Hepatocyte (in vitro differentiated cells): ENCODE measurements at regions not wholly inside any gene's neighbourhood (a gene's known extent, or its start where the extent isn't known, plus 50 kb on each side); places are given as distances from the start of the nearest gene placed in this dataset.

Experiments used
- DNase-seq: peaks from one replicate; pipeline ENCODE4 v3.0.0-alpha.2; 2016; ENCODE audit warnings: low spot score
- H2AFZ ChIP-seq: fragments of 200-600 bp; sonication (generic); 2 replicates; pipeline ENCODE4 v1.6.0; 2016; ENCODE audit warnings: antibody characterized with exemption, mild to moderate bottlenecking
- H3K27ac ChIP-seq: fragments of 200-600 bp; sonication (generic); 2 replicates; pipeline ENCODE4 v1.5.1; 2016; ENCODE audit warnings: mild to moderate bottlenecking
- H3K27me3 ChIP-seq: fragments of 200-600 bp; sonication (generic); 2 replicates; pipeline ENCODE4 v1.6.1; 2016
- H3K36me3 ChIP-seq: fragments of 200-600 bp; sonication (generic); replicated peaks from 2 replicates; pipeline ENCODE4 v1.5.1; 2016; ENCODE audit warnings: low read depth; ENCODE audit not compliant: insufficient read depth
- H3K4me1 ChIP-seq: fragments of 200-600 bp; sonication (generic); 2 replicates; pipeline ENCODE4 v1.5.1; 2016; ENCODE audit warnings: mild to moderate bottlenecking, moderate library complexity; ENCODE audit not compliant: insufficient read depth
- H3K4me2 ChIP-seq: fragments of 200-600 bp; sonication (generic); 2 replicates; pipeline ENCODE4 v1.6.0; 2016
- H3K4me3 ChIP-seq: fragments of 200-600 bp; sonication (generic); 2 replicates; pipeline ENCODE4 v1.5.1; 2016; ENCODE audit warnings: mild to moderate bottlenecking
- H3K79me2 ChIP-seq: fragments of 200-600 bp; sonication (generic); 2 replicates; pipeline ENCODE4 v1.6.0; 2017; ENCODE audit warnings: mild to moderate bottlenecking
- H3K9me2 ChIP-seq: fragments of 200-600 bp; sonication (generic); replicated peaks from 2 replicates; pipeline ENCODE4 v1.6.0; 2017; ENCODE audit warnings: mild to moderate bottlenecking; ENCODE audit not compliant: insufficient read depth
- H3K9me3 ChIP-seq: fragments of 200-600 bp; sonication (generic); 2 replicates; pipeline ENCODE4 v1.5.1; 2016; ENCODE audit warnings: low read depth, mild to moderate bottlenecking
- H4K20me1 ChIP-seq: fragments of 200-600 bp; sonication (generic); 2 replicates; pipeline ENCODE4 v1.6.0; 2016; ENCODE audit warnings: mild to moderate bottlenecking; ENCODE audit not compliant: insufficient read depth, poor library complexity, severe bottlenecking
- EZH2 ChIP-seq: fragments of 200-600 bp; sonication (generic); IDR thresholded peaks from 2 replicates; pipeline ENCODE4 v1.6.1; 2016; ENCODE audit warnings: antibody characterized with exemption, mild to moderate bottlenecking, borderline replicate concordance
- EZH2phosphoT487 ChIP-seq: fragments of 200-600 bp; sonication (generic); IDR thresholded peaks from one replicate; pipeline ENCODE4 v1.6.1; 2018; ENCODE audit warnings: antibody characterized with exemption, mild to moderate bottlenecking, low read depth, moderate library complexity; ENCODE audit not compliant: unreplicated experiment, severe bottlenecking
- WGBS: methylation state at CpG from one replicate; pipeline ENCODE4 v1.1.6; 2016; ENCODE audit warnings: low lambda C conversion rate; ENCODE audit errors: missing lambda C conversion rate; 5-methylcytosine and 5-hydroxymethylcytosine counted together
- TF ChIP-seq, protein P1 (sequence below): fragments of 200-600 bp; sonication (generic); IDR thresholded peaks from 2 replicates; pipeline ENCODE4 v1.5.1; 2016; ENCODE audit warnings: antibody characterized with exemption, mild to moderate bottlenecking; ENCODE audit not compliant: poor library complexity

GRCh38 chr2:190811811-190812210, 68.8 kb upstream of the GLS start:
- no peak overlapping the region for H2AFZ ChIP-seq
- peak overlapping the region; percentile 27 for H3K27ac ChIP-seq
- H3K4me2 ChIP-seq: peak overlapping the region; percentile 17

DNA sequence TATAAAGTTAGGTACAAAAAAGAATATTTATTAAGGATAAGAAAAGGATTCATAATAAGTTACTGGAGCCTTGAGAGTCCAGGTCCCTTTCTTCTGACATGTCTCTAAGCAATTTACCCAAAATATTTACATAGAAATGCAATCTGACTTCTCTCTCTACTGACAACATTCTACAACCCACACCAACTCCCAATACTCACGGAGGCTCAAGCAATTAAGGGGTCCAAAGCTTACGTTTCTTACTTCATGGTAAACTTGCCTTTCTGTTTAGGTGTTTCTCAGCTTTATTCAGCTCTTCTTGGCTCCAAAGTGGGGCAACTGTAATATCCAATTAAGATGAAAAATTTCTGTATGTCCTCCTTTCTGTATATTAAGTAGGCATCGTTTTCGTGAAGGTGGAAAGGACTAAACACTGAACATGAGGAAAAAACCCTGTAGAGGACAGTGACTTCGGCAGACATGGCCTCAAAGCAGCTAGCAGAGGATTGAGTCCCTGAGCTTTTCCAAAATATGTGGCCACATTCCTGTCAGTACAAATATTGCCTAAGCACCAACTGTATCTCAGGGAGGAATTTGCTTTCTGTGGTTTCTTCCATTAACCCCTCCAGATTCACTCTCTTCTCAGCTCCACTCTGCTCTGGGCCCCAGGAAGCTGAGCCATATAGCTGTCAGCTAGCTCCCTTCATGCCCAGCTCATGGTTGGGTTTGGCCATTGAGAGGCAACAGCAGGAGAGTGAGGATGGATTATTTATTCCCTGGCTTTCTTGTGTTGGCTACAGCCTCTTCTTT, 67.9 kb upstream of the GLS start:
- H4K20me1 ChIP-seq: no peaks in the 10 kb centered on the region
- TF ChIP-seq EZH2phosphoT487: no peak
- TF ChIP-seq, protein P1, sequence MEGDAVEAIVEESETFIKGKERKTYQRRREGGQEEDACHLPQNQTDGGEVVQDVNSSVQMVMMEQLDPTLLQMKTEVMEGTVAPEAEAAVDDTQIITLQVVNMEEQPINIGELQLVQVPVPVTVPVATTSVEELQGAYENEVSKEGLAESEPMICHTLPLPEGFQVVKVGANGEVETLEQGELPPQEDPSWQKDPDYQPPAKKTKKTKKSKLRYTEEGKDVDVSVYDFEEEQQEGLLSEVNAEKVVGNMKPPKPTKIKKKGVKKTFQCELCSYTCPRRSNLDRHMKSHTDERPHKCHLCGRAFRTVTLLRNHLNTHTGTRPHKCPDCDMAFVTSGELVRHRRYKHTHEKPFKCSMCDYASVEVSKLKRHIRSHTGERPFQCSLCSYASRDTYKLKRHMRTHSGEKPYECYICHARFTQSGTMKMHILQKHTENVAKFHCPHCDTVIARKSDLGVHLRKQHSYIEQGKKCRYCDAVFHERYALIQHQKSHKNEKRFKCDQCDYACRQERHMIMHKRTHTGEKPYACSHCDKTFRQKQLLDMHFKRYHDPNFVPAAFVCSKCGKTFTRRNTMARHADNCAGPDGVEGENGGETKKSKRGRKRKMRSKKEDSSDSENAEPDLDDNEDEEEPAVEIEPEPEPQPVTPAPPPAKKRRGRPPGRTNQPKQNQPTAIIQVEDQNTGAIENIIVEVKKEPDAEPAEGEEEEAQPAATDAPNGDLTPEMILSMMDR: no peak
- TF ChIP-seq EZH2: no peak
- no peaks in the 10 kb centered on the region for H3K79me2 ChIP-seq
- H3K4me2 ChIP-seq: peak overlapping the region; percentile 20
- H3K27ac ChIP-seq: peak overlapping the region; percentile 27
- no peaks in the 10 kb centered on the region for H3K9me2 ChIP-seq
- H3K4me3 ChIP-seq: no peak overlapping the region
- no peaks in the 10 kb centered on the region for H3K9me3 ChIP-seq
- 69% methylated on average over 5 of the region's 5 CpGs for WGBS
- H2AFZ ChIP-seq: no peak overlapping the region
- H3K36me3 ChIP-seq: no peaks in the 10 kb centered on the region
- H3K27me3 ChIP-seq: no peaks in the 10 kb centered on the region
- peaks cover 38% of the 10 kb centered on the region for H3K4me1 ChIP-seq
- no peak for DNase-seq

More at GRCh38 chr2:190811811-190812210, 68.8 kb upstream of the GLS start:
- peaks cover 39% of the 10 kb centered on the region for H3K4me1 ChIP-seq
- no peaks in the 10 kb centered on the region for H4K20me1 ChIP-seq
- no peaks in the 10 kb centered on the region for H3K27me3 ChIP-seq
- H3K36me3 ChIP-seq: no peaks in the 10 kb centered on the region
- TF ChIP-seq EZH2phosphoT487: no peak
- no peaks in the 10 kb centered on the region for H3K79me2 ChIP-seq
- no peaks in the 10 kb centered on the region for H3K9me2 ChIP-seq
- H3K9me3 ChIP-seq: no peaks in the 10 kb centered on the region
- no peak overlapping the region for H3K4me3 ChIP-seq
- DNase-seq: no peak

DNA sequence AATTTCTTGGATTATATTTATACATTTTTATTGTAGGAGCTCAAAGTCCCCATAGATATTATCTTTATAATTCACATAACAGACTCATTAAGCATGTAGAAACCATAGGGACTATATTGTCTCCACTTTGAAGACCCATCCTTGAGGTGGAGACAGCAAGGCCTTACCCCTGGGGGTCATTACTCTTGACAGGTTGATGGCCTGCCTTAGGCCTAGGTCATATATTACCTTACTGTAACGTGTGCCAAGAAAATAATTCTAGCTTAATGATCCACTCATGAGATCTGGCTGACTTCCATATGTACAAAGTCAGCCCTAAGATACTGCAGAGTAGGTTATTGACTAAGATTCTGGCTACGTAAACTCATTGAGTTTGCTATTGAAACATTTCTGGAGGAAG, 65.4 kb upstream of the GLS start:
- Histone ChIP-seq H3K79me2 (no peaks in the 10 kb centered on the region), H3K4me1 (peaks cover 27% of the 10 kb centered on the region), H4K20me1 (no peaks in the 10 kb centered on the region), H3K27ac (no peak overlapping the region), H2AFZ (no peak overlapping the region), H3K36me3 (no peaks in the 10 kb centered on the region), H3K9me3 (no peaks in the 10 kb centered on the region), H3K9me2 (no peaks in the 10 kb centered on the region), H3K27me3 (no peaks in the 10 kb centered on the region), H3K4me3 (no peak overlapping the region), H3K4me2 (no peak overlapping the region)
- DNase-seq: no peak
- TF ChIP-seq, protein P1: no peak
- TF ChIP-seq EZH2phosphoT487 (no peak), EZH2 (no peak)
- WGBS: 69% methylated on average over 2 of the region's 2 CpGs

GRCh38 chr2:190817082-190817481, 63.5 kb upstream of the GLS start:
- no peak overlapping the region for H3K4me2 ChIP-seq
- H3K36me3 ChIP-seq: no peaks in the 10 kb centered on the region
- no peaks in the 10 kb centered on the region for H3K79me2 ChIP-seq
- H3K9me2 ChIP-seq: no peaks in the 10 kb centered on the region
- H3K27ac ChIP-seq: no peak overlapping the region
- H3K4me3 ChIP-seq: no peak overlapping the region
- no peak overlapping the region for H2AFZ ChIP-seq
- H3K4me1 ChIP-seq: peaks cover 28% of the 10 kb centered on the region
- H4K20me1 ChIP-seq: no peaks in the 10 kb centered on the region
- no peaks in the 10 kb centered on the region for H3K27me3 ChIP-seq
- TF ChIP-seq EZH2: no peak
- TF ChIP-seq EZH2phosphoT487: no peak
- TF ChIP-seq, protein P1: no peak
- no peaks in the 10 kb centered on the region for H3K9me3 ChIP-seq
- no peak for DNase-seq
